HCT116 (cell line): ENCODE measurements at regions not wholly inside any gene's neighbourhood (a gene's known extent, or its start where the extent isn't known, plus 50 kb on each side); places are given as distances from the start of the nearest gene placed in this dataset.

Experiments used
- ATAC-seq: fragments of 200-7000 bp; cut with Tn5 transposase; 2 replicates; pipeline ENCODE4 v1.9.1; 2020; ENCODE audit warnings: mild to moderate bottlenecking, moderate library complexity
- BruUV-seq: library from RNA; stranded (reverse); fragments of 400-500 nt; replicated peaks from 2 replicates; lab custom pipeline; 2021; lab: Mats Ljungman, UMichigan
- CTCF ChIA-PET: fragments of 300-600 bp; sonication (Branson Sonifier 250); formaldehyde crosslinking; loops from one replicate; lab custom pipeline; 2021; ENCODE audit warnings: antibody characterized with exemption; lab: Charles Lee
- POLR2A ChIA-PET: fragments of 300-600, 350-600 bp; sonication (Branson Sonifier 250); formaldehyde crosslinking; loops from one replicate; lab custom pipeline; 2021; ENCODE audit warnings: antibody characterized with exemption; lab: Charles Lee
- RAD21 ChIA-PET, 2 experiments: fragments of 300-600 bp; sonication (Branson Sonifier 250); formaldehyde crosslinking; loops; one replicate each; lab custom pipeline; 2023; ENCODE audit warnings: low total read pairs in 2 of 2; ENCODE audit not compliant: uncharacterized antibody in 2 of 2, unreplicated experiment in 2 of 2, low non-redundant PET in 1 of 2; lab: Charles Lee
- DNase-seq: peaks from one replicate; pipeline ENCODE4 v3.0.0-alpha.2; 2010; ENCODE audit warnings: low read depth, low spot score
- H2AFZ ChIP-seq: fragments of 200-600 bp; shearing (Covaris generic), sonication (generic); 2 replicates; pipeline ENCODE4 v1.6.1; 2017; ENCODE audit warnings: low read depth, mixed run types, mixed read lengths, antibody characterized with exemption, low read length; ENCODE audit not compliant: poor library complexity, severe bottlenecking
- H3K27ac ChIP-seq: 2 replicates; pipeline ENCODE4 v1.5.1; 2012; ENCODE audit warnings: low read depth, low read length
- H3K27me3 ChIP-seq: fragments of 200-600 bp; sonication (generic); 2 replicates; pipeline ENCODE4 v1.6.1; 2016; ENCODE audit warnings: mixed run types, low read length, mixed read lengths; ENCODE audit not compliant: insufficient read depth
- H3K36me3 ChIP-seq, 2 experiments: fragments of 200-500 bp in 1 of 2; fragments of 200-600 bp in 1 of 2; sonication (Bioruptor generic) in 1 of 2; sonication (generic) in 1 of 2; 2 replicates each; pipeline versions ENCODE4 v1.5.1 to v1.6.1; 2014 to 2016; ENCODE audit warnings: low read length in 2 of 2, inconsistent platforms in 1 of 2, mixed read lengths in 1 of 2, mixed run types in 1 of 2; ENCODE audit not compliant: insufficient read depth in 2 of 2, control insufficient read depth in 1 of 2
- H3K4me1 ChIP-seq, 2 experiments: fragments of 200-600 bp in 1 of 2; sonication (generic) in 1 of 2; 2 replicates each; pipeline versions ENCODE4 v1.5.1 to v1.6.1; 2012 to 2017; ENCODE audit warnings: low read length in 2 of 2, inconsistent platforms in 1 of 2, mild to moderate bottlenecking in 1 of 2, mixed read lengths in 1 of 2, mixed run types in 1 of 2, moderate library complexity in 1 of 2; ENCODE audit not compliant: insufficient read depth in 2 of 2, control insufficient read depth in 1 of 2
- H3K4me2 ChIP-seq: fragments of 200-600 bp; sonication (generic); 2 replicates; pipeline ENCODE4 v1.6.1; 2017; ENCODE audit warnings: mixed run types, low read length, mixed read lengths
- H3K4me3 ChIP-seq, 2 experiments: fragments of 200-600 bp in 1 of 2; sonication (generic) in 1 of 2; replicated peaks in 1 of 2; 2 replicates each; pipeline ENCODE4 v1.5.1; 2011 to 2016; ENCODE audit warnings: low read length in 2 of 2, control low read depth in 1 of 2, low read depth in 1 of 2, mild to moderate bottlenecking in 1 of 2, mixed read lengths in 1 of 2, mixed run types in 1 of 2
- H3K79me2 ChIP-seq: fragments of 200-600 bp; sonication (generic); 2 replicates; pipeline ENCODE4 v1.6.1; 2017; ENCODE audit warnings: mild to moderate bottlenecking, mixed run types, low read length, moderate library complexity, mixed read lengths; ENCODE audit not compliant: insufficient read depth
- H3K9ac ChIP-seq: fragments of 200-600 bp; sonication (generic); 2 replicates; pipeline ENCODE4 v1.6.1; 2016; ENCODE audit warnings: low read length, mixed read lengths
- H3K9me2 ChIP-seq: fragments of 200-600 bp; sonication (generic), shearing (Covaris generic); 2 replicates; pipeline ENCODE4 v1.6.1; 2017; ENCODE audit warnings: mixed run types, mild to moderate bottlenecking, moderate library complexity; ENCODE audit not compliant: insufficient read depth
- H3K9me3 ChIP-seq, 2 experiments: fragments of 200-500 bp in 1 of 2; fragments of 200-600 bp in 1 of 2; sonication (Bioruptor generic) in 1 of 2; sonication (generic) in 1 of 2; 2 replicates each; pipeline ENCODE4 v1.6.1; 2014 to 2017; ENCODE audit warnings: low read length in 2 of 2, mixed read lengths in 2 of 2, inconsistent platforms in 1 of 2, low read depth in 1 of 2, mild to moderate bottlenecking in 1 of 2, mixed run types in 1 of 2, moderate library complexity in 1 of 2; ENCODE audit not compliant: control insufficient read depth in 1 of 2, insufficient read depth in 1 of 2
- H4K20me1 ChIP-seq: fragments of 200-600 bp; sonication (generic), shearing (Covaris generic); 2 replicates; pipeline ENCODE4 v1.6.1; 2017; ENCODE audit warnings: mixed run types, mild to moderate bottlenecking, moderate library complexity; ENCODE audit not compliant: insufficient read depth
- EGR1 ChIP-seq: IDR thresholded peaks from 2 replicates; pipeline ENCODE4 v1.6.1; 2012; ENCODE audit warnings: low read depth
- ELF1 ChIP-seq: IDR thresholded peaks from 2 replicates; pipeline ENCODE4 v1.6.1; 2012; ENCODE audit warnings: low read depth, borderline replicate concordance
- FOSL1 ChIP-seq: IDR thresholded peaks from 2 replicates; pipeline ENCODE4 v1.6.1; 2012; ENCODE audit warnings: low read depth
- POLR2A ChIP-seq: IDR thresholded peaks from 2 replicates; pipeline ENCODE4 v1.7.0; 2011; ENCODE audit warnings: borderline replicate concordance; ENCODE audit not compliant: insufficient read depth, insufficient read length; ENCODE audit errors: extremely low read depth
- POLR2AphosphoS5 ChIP-seq: IDR thresholded peaks from 2 replicates; pipeline ENCODE4 v1.6.1; 2011; ENCODE audit warnings: mild to moderate bottlenecking, low read depth, low read length, moderate library complexity
- RAD21 ChIP-seq: IDR thresholded peaks from 2 replicates; pipeline ENCODE4 v1.6.1; 2012; ENCODE audit warnings: low read depth, mild to moderate bottlenecking
- SIN3A ChIP-seq: IDR thresholded peaks from 2 replicates; pipeline ENCODE4 v1.6.1; 2012; ENCODE audit warnings: low read depth
- TCF7L2 ChIP-seq: IDR thresholded peaks from 2 replicates; pipeline ENCODE4 v1.7.0; 2011; ENCODE audit warnings: borderline replicate concordance, inconsistent platforms; ENCODE audit not compliant: insufficient read depth, insufficient read length; ENCODE audit errors: extremely low read depth
- YY1 ChIP-seq: IDR thresholded peaks from 2 replicates; pipeline ENCODE4 v1.6.1; 2011; ENCODE audit warnings: low read length, low read depth, moderate library complexity, mild to moderate bottlenecking; ENCODE audit not compliant: insufficient replicate concordance; ENCODE audit errors: extremely low read depth
- ZFX ChIP-seq: fragments of 450-650 bp; IDR thresholded peaks from 2 replicates; pipeline ENCODE4 v1.6.1; 2017
- ZNF274 ChIP-seq: fragments of 200-500 bp; sonication (Bioruptor generic); IDR thresholded peaks from 2 replicates; pipeline ENCODE4 v1.6.1; 2014; ENCODE audit warnings: mild to moderate bottlenecking, low read depth, low read length, inconsistent platforms
- intact Hi-C: fragments of 100-400 bp; cut with micrococcal nuclease; formaldehyde crosslinking; loops from 2 replicates; pipeline ENCODE4 v1.10.0; 2022
- TF ChIP-seq, protein P1 (sequence below): IDR thresholded peaks from 2 replicates; pipeline ENCODE4 v1.6.1; 2011; ENCODE audit warnings: mild to moderate bottlenecking, low read length, moderate library complexity; ENCODE audit not compliant: insufficient replicate concordance; ENCODE audit errors: extremely low read depth

DNA sequence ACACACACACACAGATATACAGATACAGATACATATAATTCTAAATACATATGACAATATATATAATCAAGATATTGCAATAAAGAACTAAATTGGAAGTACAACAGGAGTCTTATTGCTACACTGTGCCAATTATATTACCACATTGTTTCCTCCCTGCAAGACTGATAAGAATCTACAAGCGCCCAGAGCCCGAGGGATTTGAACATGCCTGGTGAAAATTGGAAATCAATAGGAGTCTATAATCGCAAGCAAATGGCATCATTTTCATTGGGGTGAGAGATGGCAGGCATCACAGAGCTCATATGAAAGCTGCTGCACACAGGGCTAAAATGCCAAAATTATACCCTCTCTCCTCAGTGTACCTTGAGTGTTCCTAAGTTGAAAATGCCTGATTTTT, 152.9 kb upstream of the PTBP2 start:
- ATAC-seq (no peak), DNase-seq (no peak)
- TF ChIP-seq EGR1: no peak
- no peak for TF ChIP-seq POLR2A
- no peak for TF ChIP-seq POLR2AphosphoS5
- no peak for TF ChIP-seq FOSL1
- no peak for TF ChIP-seq ZFX
- Histone ChIP-seq H2AFZ (no peak overlapping the region), H3K4me3 (no peak overlapping the region), H3K79me2 (no peaks in the 10 kb centered on the region), H4K20me1 (no peaks in the 10 kb centered on the region), H3K9ac (no peak overlapping the region), H3K27me3 (no peaks in the 10 kb centered on the region), H3K4me2 (no peak overlapping the region), H3K9me2 (no peaks in the 10 kb centered on the region), H3K9me3 (no peaks in the 10 kb centered on the region), H3K27ac (no peak overlapping the region), H3K36me3 (no peaks in the 10 kb centered on the region), H3K4me1 (no peaks in the 10 kb centered on the region)
- no TSS peak for BruUV-seq
- intact Hi-C loops: no loop called here
- ChIA-PET RAD21 (no interaction called here), POLR2A (no interaction called here), CTCF (no interaction called here)

- H3K4me3 ChIP-seq: no peak overlapping the region
- H3K36me3 ChIP-seq: no peaks in the 10 kb centered on the region
- POLR2A ChIA-PET: no interaction called here
- H3K9ac ChIP-seq: no peak overlapping the region
- no peak for DNase-seq
- no peak overlapping the region for H3K4me2 ChIP-seq
- TF ChIP-seq EGR1 (no peak), ZNF274 (no peak), SIN3A (no peak), TCF7L2 (no peak), YY1 (no peak), ELF1 (no peak), RAD21 (no peak)
- TF ChIP-seq, protein P1, sequence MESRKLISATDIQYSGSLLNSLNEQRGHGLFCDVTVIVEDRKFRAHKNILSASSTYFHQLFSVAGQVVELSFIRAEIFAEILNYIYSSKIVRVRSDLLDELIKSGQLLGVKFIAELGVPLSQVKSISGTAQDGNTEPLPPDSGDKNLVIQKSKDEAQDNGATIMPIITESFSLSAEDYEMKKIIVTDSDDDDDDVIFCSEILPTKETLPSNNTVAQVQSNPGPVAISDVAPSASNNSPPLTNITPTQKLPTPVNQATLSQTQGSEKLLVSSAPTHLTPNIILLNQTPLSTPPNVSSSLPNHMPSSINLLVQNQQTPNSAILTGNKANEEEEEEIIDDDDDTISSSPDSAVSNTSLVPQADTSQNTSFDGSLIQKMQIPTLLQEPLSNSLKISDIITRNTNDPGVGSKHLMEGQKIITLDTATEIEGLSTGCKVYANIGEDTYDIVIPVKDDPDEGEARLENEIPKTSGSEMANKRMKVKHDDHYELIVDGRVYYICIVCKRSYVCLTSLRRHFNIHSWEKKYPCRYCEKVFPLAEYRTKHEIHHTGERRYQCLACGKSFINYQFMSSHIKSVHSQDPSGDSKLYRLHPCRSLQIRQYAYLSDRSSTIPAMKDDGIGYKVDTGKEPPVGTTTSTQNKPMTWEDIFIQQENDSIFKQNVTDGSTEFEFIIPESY: no peak
- TF ChIP-seq, all 23 proteins: peak for 0
- Histone ChIP-seq H3K4me1 (no peaks in the 10 kb centered on the region), H2AFZ (no peak overlapping the region), H3K27me3 (no peaks in the 10 kb centered on the region), H3K9me2 (no peaks in the 10 kb centered on the region), H3K79me2 (no peaks in the 10 kb centered on the region), H3K27ac (no peak overlapping the region), H4K20me1 (no peaks in the 10 kb centered on the region), H3K9me3 (no peaks in the 10 kb centered on the region)
- intact Hi-C loops: no loop called here
- ChIA-PET RAD21 (no interaction called here), CTCF (no interaction called here)
- BruUV-seq: no TSS peak
- no peak for ATAC-seq
Observed at GRCh38 chr1:96569288-96569687, 152.3 kb upstream of the PTBP2 start.
